ENCODE measurements at regions not wholly inside any gene's neighbourhood (a gene's known extent, or its start where the extent isn't known, plus 50 kb on each side); places are given as distances from the start of the nearest gene placed in this dataset.

DNA sequence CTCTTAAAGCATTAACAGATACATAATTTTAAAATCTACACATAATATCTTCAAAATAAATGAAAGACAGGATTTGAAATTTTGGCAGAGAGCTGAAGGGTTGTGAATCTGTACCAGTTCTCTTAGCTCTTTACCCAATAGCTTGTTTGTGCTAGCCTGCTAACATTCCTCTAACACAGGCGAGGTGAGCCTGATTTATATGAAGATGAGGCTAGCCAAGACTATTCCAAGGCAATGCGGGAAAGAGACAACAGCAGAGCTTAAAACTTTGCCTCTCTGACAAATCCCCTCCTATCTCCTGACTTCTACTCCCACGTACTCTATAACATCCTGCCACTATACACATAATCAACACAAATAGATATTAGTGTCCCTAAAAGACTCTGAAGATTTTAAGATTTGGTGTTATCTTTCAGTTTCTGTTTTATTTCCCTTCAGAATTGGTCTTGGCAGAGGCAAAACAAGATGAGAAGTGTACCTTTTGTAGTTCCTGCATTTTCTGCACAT lies 745.6 kb upstream of the ZNF608 start:
- no peaks in the 10 kb centered on the region for H3K4me1 ChIP-seq (ENCODE audit: control insufficient read depth in 4 of 4, insufficient read depth in 4 of 4, low read length in 3 of 4)
- H3K9ac ChIP-seq (ENCODE audit: low read depth in 1 of 2, low read length in 2 of 2) = no peak overlapping the region
- 62% methylated on average over 3 of the region's 3 CpGs for WGBS
- TF ChIP-seq TAF1 (conservative IDR thresholded peaks at IDR 0.05) (no peak), FOXA1 (IDR thresholded peaks at IDR 0.05) (no peak), CTCF (IDR thresholded peaks at IDR 0.05; ENCODE audit: low read depth, low read length, missing input control) (no peak), NR2F2 (IDR thresholded peaks at IDR 0.05) (no peak), JUND (IDR thresholded peaks at IDR 0.05) (no peak), HNF4A (conservative IDR thresholded peaks at IDR 0.05) (no peak), RAD21 (IDR thresholded peaks at IDR 0.05) (no peak), GABPA (IDR thresholded peaks at IDR 0.05 in 1 of 2, conservative IDR thresholded peaks at IDR 0.05 in 1 of 2) (no peak), RXRA (IDR thresholded peaks at IDR 0.05) (no peak), FOXA2 (IDR thresholded peaks at IDR 0.05) (no peak)
- TF ChIP-seq, protein P1, sequence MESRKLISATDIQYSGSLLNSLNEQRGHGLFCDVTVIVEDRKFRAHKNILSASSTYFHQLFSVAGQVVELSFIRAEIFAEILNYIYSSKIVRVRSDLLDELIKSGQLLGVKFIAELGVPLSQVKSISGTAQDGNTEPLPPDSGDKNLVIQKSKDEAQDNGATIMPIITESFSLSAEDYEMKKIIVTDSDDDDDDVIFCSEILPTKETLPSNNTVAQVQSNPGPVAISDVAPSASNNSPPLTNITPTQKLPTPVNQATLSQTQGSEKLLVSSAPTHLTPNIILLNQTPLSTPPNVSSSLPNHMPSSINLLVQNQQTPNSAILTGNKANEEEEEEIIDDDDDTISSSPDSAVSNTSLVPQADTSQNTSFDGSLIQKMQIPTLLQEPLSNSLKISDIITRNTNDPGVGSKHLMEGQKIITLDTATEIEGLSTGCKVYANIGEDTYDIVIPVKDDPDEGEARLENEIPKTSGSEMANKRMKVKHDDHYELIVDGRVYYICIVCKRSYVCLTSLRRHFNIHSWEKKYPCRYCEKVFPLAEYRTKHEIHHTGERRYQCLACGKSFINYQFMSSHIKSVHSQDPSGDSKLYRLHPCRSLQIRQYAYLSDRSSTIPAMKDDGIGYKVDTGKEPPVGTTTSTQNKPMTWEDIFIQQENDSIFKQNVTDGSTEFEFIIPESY (IDR thresholded peaks at IDR 0.05) = no peak
- TF ChIP-seq, protein P2, sequence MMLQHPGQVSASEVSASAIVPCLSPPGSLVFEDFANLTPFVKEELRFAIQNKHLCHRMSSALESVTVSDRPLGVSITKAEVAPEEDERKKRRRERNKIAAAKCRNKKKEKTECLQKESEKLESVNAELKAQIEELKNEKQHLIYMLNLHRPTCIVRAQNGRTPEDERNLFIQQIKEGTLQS (IDR thresholded peaks at IDR 0.05) = no peak
- H3K9me3 ChIP-seq (ENCODE audit: control insufficient read depth in 4 of 4, low read length in 3 of 4) = peaks cover 0 to 11% (median 5%) of the 10 kb centered on the region in 4 donors
- H3K4me3 ChIP-seq (ENCODE audit: low read depth in 1 of 3, low read length in 3 of 3) = no peak overlapping the region
- no peaks in the 10 kb centered on the region for H3K27me3 ChIP-seq (ENCODE audit: control insufficient read depth in 4 of 4, insufficient read depth in 4 of 4, low read length in 3 of 4)
- DNase-seq (ENCODE audit: low spot score) = no peak
- no peaks in the 10 kb centered on the region for H3K36me3 ChIP-seq (ENCODE audit: control insufficient read depth in 4 of 4, insufficient read depth in 3 of 4, low read depth in 1 of 4, low read length in 3 of 4)
- no peak overlapping the region for H3K27ac ChIP-seq (ENCODE audit: low read depth in 1 of 2, low read length in 2 of 2)

DNA sequence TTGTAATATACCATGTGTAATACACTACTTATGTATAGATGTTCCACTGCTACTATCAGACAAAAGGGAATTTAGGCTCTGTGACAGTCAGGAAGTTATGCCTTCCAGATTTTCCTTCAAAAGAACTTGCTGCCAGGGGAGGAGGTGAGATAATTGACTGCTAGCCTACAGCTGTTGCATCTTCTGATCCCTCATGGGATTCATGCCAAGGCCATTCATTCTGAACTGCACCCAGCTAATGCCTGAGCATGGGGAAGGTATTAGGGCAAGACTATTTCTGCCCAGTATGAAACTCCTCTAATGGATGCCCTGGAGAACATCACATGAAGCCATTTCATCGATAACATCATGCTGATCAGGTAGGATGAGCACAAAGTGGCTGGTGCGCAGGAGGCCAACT lies 746.5 kb upstream of the ZNF608 start:
- DNase-seq (ENCODE audit: low spot score) = no peak
- no peak overlapping the region for H3K27ac ChIP-seq (ENCODE audit: low read depth in 1 of 2, low read length in 2 of 2)
- H3K36me3 ChIP-seq (ENCODE audit: control insufficient read depth in 4 of 4, insufficient read depth in 3 of 4, low read depth in 1 of 4, low read length in 3 of 4) = no peaks in the 10 kb centered on the region
- H3K4me3 ChIP-seq (ENCODE audit: low read depth in 1 of 3, low read length in 3 of 3) = peak overlapping the region in 1 of 3 donors; percentile 35
- no peak overlapping the region for H3K9ac ChIP-seq (ENCODE audit: low read depth in 1 of 2, low read length in 2 of 2)
- H3K9me3 ChIP-seq (ENCODE audit: control insufficient read depth in 4 of 4, low read length in 3 of 4) = peaks cover 0 to 11% (median 5%) of the 10 kb centered on the region in 4 donors
- H3K27me3 ChIP-seq (ENCODE audit: control insufficient read depth in 4 of 4, insufficient read depth in 4 of 4, low read length in 3 of 4) = no peaks in the 10 kb centered on the region
- H3K4me1 ChIP-seq (ENCODE audit: control insufficient read depth in 4 of 4, insufficient read depth in 4 of 4, low read length in 3 of 4) = no peaks in the 10 kb centered on the region
- TF ChIP-seq RAD21 (IDR thresholded peaks at IDR 0.05) (no peak), CTCF (IDR thresholded peaks at IDR 0.05; ENCODE audit: low read depth, low read length, missing input control) (no peak), TAF1 (conservative IDR thresholded peaks at IDR 0.05) (no peak), FOXA1 (IDR thresholded peaks at IDR 0.05) (no peak), FOXA2 (IDR thresholded peaks at IDR 0.05) (no peak), JUND (IDR thresholded peaks at IDR 0.05) (no peak), SP1 (IDR thresholded peaks at IDR 0.05) (no peak), NR2F2 (IDR thresholded peaks at IDR 0.05) (no peak), EGR1 (IDR thresholded peaks at IDR 0.05; ENCODE audit: low read depth in 2 of 2) (no peak)
- TF ChIP-seq, protein P2 (IDR thresholded peaks at IDR 0.05) = no peak
- TF ChIP-seq, protein P3, sequence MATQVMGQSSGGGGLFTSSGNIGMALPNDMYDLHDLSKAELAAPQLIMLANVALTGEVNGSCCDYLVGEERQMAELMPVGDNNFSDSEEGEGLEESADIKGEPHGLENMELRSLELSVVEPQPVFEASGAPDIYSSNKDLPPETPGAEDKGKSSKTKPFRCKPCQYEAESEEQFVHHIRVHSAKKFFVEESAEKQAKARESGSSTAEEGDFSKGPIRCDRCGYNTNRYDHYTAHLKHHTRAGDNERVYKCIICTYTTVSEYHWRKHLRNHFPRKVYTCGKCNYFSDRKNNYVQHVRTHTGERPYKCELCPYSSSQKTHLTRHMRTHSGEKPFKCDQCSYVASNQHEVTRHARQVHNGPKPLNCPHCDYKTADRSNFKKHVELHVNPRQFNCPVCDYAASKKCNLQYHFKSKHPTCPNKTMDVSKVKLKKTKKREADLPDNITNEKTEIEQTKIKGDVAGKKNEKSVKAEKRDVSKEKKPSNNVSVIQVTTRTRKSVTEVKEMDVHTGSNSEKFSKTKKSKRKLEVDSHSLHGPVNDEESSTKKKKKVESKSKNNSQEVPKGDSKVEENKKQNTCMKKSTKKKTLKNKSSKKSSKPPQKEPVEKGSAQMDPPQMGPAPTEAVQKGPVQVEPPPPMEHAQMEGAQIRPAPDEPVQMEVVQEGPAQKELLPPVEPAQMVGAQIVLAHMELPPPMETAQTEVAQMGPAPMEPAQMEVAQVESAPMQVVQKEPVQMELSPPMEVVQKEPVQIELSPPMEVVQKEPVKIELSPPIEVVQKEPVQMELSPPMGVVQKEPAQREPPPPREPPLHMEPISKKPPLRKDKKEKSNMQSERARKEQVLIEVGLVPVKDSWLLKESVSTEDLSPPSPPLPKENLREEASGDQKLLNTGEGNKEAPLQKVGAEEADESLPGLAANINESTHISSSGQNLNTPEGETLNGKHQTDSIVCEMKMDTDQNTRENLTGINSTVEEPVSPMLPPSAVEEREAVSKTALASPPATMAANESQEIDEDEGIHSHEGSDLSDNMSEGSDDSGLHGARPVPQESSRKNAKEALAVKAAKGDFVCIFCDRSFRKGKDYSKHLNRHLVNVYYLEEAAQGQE (IDR thresholded peaks at IDR 0.05) = no peak
- TF ChIP-seq, protein P1 (IDR thresholded peaks at IDR 0.05) = no peak
- TF ChIP-seq, protein P4, sequence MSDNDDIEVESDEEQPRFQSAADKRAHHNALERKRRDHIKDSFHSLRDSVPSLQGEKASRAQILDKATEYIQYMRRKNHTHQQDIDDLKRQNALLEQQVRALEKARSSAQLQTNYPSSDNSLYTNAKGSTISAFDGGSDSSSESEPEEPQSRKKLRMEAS (IDR thresholded peaks at IDR 0.05) = no peak
- WGBS = 92% methylated on average over 2 of the region's 2 CpGs

All from liver (tissue), 8 donors.